ENCODE measurements at regions not wholly inside any gene's neighbourhood (a gene's known extent, or its start where the extent isn't known, plus 50 kb on each side); places are given as distances from the start of the nearest gene placed in this dataset.

DNA sequence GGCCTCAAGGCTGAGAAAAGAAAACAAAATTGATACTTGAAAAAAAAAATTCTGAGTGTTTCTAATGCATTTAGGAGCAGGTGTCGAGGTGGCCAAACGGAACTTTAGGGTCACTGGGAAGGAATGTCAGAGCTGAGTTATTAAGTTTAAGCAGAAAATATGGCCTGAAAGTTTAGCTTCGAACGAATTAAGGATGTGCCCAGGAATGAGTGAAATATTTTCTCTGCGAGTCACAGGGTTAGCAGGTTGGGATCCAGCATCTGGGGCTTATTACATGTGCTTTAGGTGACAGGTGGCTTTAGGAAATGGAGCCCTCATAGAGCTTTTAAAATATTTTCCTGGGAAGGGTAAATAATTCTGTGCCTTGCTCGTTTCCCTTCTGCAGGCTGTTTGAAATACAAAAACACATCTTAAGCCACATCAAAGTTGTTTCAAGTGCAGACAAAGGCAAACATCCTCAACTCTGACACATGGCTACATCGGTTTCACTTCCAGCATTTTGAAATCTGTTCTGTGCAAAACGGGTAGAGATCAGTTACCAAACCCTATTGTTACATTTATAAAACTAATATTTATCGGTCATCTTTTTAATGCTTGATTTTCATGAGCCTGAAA, 143.1 kb upstream of the ARRDC4 start:
- H3K9me2 ChIP-seq (replicated peaks; ENCODE audit: control insufficient read depth, low read length): no peaks in the 10 kb centered on the region
- H3K27ac ChIP-seq (ENCODE audit: low read depth, low read length): no peak overlapping the region
- H3F3A ChIP-seq (ENCODE audit: control insufficient read depth, insufficient read depth): no peaks in the 10 kb centered on the region
- no peaks in the 10 kb centered on the region for H3K36me3 ChIP-seq (ENCODE audit: control insufficient read depth, low read length)
- H3K4me3 ChIP-seq (ENCODE audit: low read length): no peak overlapping the region
- no peaks in the 10 kb centered on the region for H4K20me1 ChIP-seq (ENCODE audit: control insufficient read depth, insufficient read depth, low read depth, low read length)
- TF ChIP-seq EZH2phosphoT487 (IDR thresholded peaks at IDR 0.05; ENCODE audit: borderline replicate concordance, low read length): no peak
- TF ChIP-seq, protein P1, sequence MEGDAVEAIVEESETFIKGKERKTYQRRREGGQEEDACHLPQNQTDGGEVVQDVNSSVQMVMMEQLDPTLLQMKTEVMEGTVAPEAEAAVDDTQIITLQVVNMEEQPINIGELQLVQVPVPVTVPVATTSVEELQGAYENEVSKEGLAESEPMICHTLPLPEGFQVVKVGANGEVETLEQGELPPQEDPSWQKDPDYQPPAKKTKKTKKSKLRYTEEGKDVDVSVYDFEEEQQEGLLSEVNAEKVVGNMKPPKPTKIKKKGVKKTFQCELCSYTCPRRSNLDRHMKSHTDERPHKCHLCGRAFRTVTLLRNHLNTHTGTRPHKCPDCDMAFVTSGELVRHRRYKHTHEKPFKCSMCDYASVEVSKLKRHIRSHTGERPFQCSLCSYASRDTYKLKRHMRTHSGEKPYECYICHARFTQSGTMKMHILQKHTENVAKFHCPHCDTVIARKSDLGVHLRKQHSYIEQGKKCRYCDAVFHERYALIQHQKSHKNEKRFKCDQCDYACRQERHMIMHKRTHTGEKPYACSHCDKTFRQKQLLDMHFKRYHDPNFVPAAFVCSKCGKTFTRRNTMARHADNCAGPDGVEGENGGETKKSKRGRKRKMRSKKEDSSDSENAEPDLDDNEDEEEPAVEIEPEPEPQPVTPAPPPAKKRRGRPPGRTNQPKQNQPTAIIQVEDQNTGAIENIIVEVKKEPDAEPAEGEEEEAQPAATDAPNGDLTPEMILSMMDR (IDR thresholded peaks at IDR 0.05; ENCODE audit: low read depth, low read length, poor library complexity, severe bottlenecking): no peak
- no peaks in the 10 kb centered on the region for H3K79me2 ChIP-seq (ENCODE audit: control insufficient read depth, low read length)
- no peaks in the 10 kb centered on the region for H3K27me3 ChIP-seq (ENCODE audit: control insufficient read depth, low read length)
- H3K4me1 ChIP-seq (ENCODE audit: control insufficient read depth, low read length): no peaks in the 10 kb centered on the region
- H3K4me2 ChIP-seq (ENCODE audit: low read length): no peak overlapping the region
- H3K9me3 ChIP-seq (ENCODE audit: control insufficient read depth, insufficient read depth, low read length): no peaks in the 10 kb centered on the region

DNA sequence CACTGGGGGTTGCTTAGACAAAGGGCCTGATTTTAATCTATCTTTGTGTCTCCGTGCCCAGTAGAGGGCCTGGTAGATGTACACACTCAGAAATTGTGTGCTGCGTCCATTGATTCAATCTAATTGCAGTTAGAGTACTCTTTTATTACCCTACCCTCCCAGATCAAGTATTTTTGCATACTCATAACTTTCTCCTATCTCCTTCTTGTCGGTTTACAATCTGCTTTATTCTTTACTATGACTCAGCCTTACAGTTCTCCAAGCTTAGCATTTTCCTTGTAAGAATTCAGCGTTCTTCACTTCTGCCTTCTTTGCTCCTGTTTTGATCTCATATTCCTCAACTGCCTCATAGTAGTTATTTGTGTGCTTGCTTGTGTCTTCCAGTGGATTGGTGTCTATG, 124.5 kb upstream of the ARRDC4 start:
- H3K27me3 ChIP-seq (ENCODE audit: control insufficient read depth, low read length): no peaks in the 10 kb centered on the region
- no peaks in the 10 kb centered on the region for H3K79me2 ChIP-seq (ENCODE audit: control insufficient read depth, low read length)
- no peak overlapping the region for H3K4me3 ChIP-seq (ENCODE audit: low read length)
- no peak overlapping the region for H3K27ac ChIP-seq (ENCODE audit: low read depth, low read length)
- H3K9me3 ChIP-seq (ENCODE audit: control insufficient read depth, insufficient read depth, low read length): no peaks in the 10 kb centered on the region
- no peak for TF ChIP-seq EZH2phosphoT487 (IDR thresholded peaks at IDR 0.05; ENCODE audit: borderline replicate concordance, low read length)
- TF ChIP-seq, protein P1 (IDR thresholded peaks at IDR 0.05; ENCODE audit: low read depth, low read length, poor library complexity, severe bottlenecking): no peak
- H3F3A ChIP-seq (ENCODE audit: control insufficient read depth, insufficient read depth): no peaks in the 10 kb centered on the region
- H3K9me2 ChIP-seq (replicated peaks; ENCODE audit: control insufficient read depth, low read length): no peaks in the 10 kb centered on the region
- no peaks in the 10 kb centered on the region for H4K20me1 ChIP-seq (ENCODE audit: control insufficient read depth, insufficient read depth, low read depth, low read length)
- no peaks in the 10 kb centered on the region for H3K36me3 ChIP-seq (ENCODE audit: control insufficient read depth, low read length)
- H3K4me2 ChIP-seq (ENCODE audit: low read length): no peak overlapping the region
- H3K4me1 ChIP-seq (ENCODE audit: control insufficient read depth, low read length): no peaks in the 10 kb centered on the region

DNA sequence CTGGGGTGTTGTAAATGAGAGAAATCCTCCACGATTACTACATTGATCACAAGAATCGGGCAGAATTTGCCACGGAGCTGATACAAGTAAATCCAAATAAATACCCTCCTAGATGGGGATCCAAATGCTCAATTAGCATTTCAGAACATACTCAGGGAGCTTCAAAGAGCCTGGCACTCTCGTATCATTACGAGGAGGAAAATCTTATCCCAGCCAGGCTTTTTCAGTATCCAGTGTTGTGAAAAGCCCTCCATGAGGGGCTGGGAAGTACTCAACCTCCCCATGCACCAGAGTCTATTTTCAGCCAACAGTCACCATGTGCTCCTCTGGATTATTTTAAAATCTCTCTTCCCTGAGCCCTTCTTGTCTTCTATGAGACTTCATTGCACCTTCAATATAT, 122.6 kb upstream of the ARRDC4 start:
- no peaks in the 10 kb centered on the region for H3K36me3 ChIP-seq (ENCODE audit: control insufficient read depth, low read length)
- no peak overlapping the region for H3K4me3 ChIP-seq (ENCODE audit: low read length)
- no peaks in the 10 kb centered on the region; the same call in 1 of the 2 replicates for H3K27me3 ChIP-seq (ENCODE audit: control insufficient read depth, low read length)
- no peak overlapping the region for H3K27ac ChIP-seq (ENCODE audit: low read depth, low read length)
- TF ChIP-seq, protein P1 (IDR thresholded peaks at IDR 0.05; ENCODE audit: low read depth, low read length, poor library complexity, severe bottlenecking): no peak
- no peak for TF ChIP-seq EZH2phosphoT487 (IDR thresholded peaks at IDR 0.05; ENCODE audit: borderline replicate concordance, low read length)
- no peaks in the 10 kb centered on the region for H3K9me3 ChIP-seq (ENCODE audit: control insufficient read depth, insufficient read depth, low read length)
- H3K4me1 ChIP-seq (ENCODE audit: control insufficient read depth, low read length): no peaks in the 10 kb centered on the region
- H3K4me2 ChIP-seq (ENCODE audit: low read length): no peak overlapping the region
- no peaks in the 10 kb centered on the region for H3K79me2 ChIP-seq (ENCODE audit: control insufficient read depth, low read length)
- H3K9me2 ChIP-seq (replicated peaks; ENCODE audit: control insufficient read depth, low read length): no peaks in the 10 kb centered on the region
- no peaks in the 10 kb centered on the region for H4K20me1 ChIP-seq (ENCODE audit: control insufficient read depth, insufficient read depth, low read depth, low read length)
- no peaks in the 10 kb centered on the region for H3F3A ChIP-seq (ENCODE audit: control insufficient read depth, insufficient read depth)
